H1 (cell line): ENCODE measurements at regions not wholly inside any gene's neighbourhood (a gene's known extent, or its start where the extent isn't known, plus 50 kb on each side); places are given as distances from the start of the nearest gene placed in this dataset.

Experiments
- ASH2L ChIP-seq: fragments of 200-600, 300-600 bp; sonication (generic); IDR thresholded peaks from one replicate; pipeline ENCODE4 v1.7.1; 2017; ENCODE audit warnings: low read length
- BRCA1 ChIP-seq: IDR thresholded peaks from 2 replicates; pipeline ENCODE4 v1.6.1; 2012; ENCODE audit warnings: low read depth, low read length, improper control_type of control experiment
- CTCF ChIP-seq, 3 experiments: IDR thresholded peaks; 1 replicate in 2 of 3; 2 replicates in 1 of 3; pipeline versions ENCODE4 v1.5.1 to v1.6.1; 2011; ENCODE audit warnings: low read length in 3 of 3, mild to moderate bottlenecking in 3 of 3, inconsistent platforms in 2 of 3, low read depth in 1 of 3, moderate library complexity in 1 of 3; ENCODE audit not compliant: insufficient read depth in 1 of 3; ENCODE audit errors: control extremely low read depth in 1 of 3
- EZH2 ChIP-seq: fragments of 200-600 bp; sonication (generic); IDR thresholded peaks from 2 replicates; pipeline ENCODE4 v1.7.1; 2012; ENCODE audit warnings: low read depth, mild to moderate bottlenecking, moderate library complexity, low read length, inconsistent platforms; ENCODE audit not compliant: severe bottlenecking
- JUND ChIP-seq: IDR thresholded peaks from 2 replicates; pipeline ENCODE4 v1.6.1; 2011; ENCODE audit warnings: mild to moderate bottlenecking, improper control_type of control experiment, low read length
- POLR2A ChIP-seq, 2 experiments: IDR thresholded peaks; 1 replicate in 1 of 2; 2 replicates in 1 of 2; pipeline ENCODE4 v1.6.1; 2011; ENCODE audit warnings: low read depth in 2 of 2, low read length in 2 of 2, mild to moderate bottlenecking in 2 of 2; ENCODE audit errors: control extremely low read depth in 1 of 2
- RAD21 ChIP-seq, 2 experiments: IDR thresholded peaks in 1 of 2; conservative IDR thresholded peaks in 1 of 2; 2 replicates each; pipeline ENCODE4 v1.6.1; 2011; ENCODE audit warnings: low read depth in 2 of 2, low read length in 2 of 2, improper control_type of control experiment in 1 of 2, inconsistent platforms in 1 of 2, mild to moderate bottlenecking in 1 of 2, moderate library complexity in 1 of 2
- SIN3A ChIP-seq, 2 experiments: IDR thresholded peaks in 1 of 2; conservative IDR thresholded peaks in 1 of 2; 2 replicates each; pipeline ENCODE4 v1.6.1; 2011 to 2012; ENCODE audit warnings: low read length in 2 of 2, improper control_type of control experiment in 1 of 2, low read depth in 1 of 2, mild to moderate bottlenecking in 1 of 2
- SP4 ChIP-seq: IDR thresholded peaks from 2 replicates; pipeline ENCODE4 v1.6.1; 2012; ENCODE audit warnings: low read length, inconsistent platforms

DNA sequence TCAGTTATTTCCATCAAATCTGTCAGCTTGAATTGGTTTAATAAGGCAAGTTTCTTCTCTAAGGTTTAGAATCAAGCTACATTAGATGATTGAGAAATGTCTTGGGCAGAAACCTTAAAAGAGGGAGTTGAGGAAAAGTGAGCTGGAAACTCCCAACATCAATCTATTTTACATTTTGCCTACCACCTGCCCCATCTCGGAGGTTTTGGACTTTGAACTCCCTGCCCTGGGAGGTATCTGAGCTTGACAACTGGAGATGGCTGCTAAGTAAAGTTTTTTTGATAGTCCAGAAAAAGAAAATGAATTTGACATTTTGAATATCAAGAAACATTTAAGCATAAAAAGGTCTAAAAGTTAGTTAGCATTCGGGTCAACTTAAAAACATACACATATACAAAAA is 234.2 kb downstream of the NFKBIZ start:
- no peak for TF ChIP-seq RAD21 (IDR thresholded peaks at IDR 0.05 in 1 of 2, conservative IDR thresholded peaks at IDR 0.05 in 1 of 2; ENCODE audit: low read depth in 2 of 2, low read length in 2 of 2)
- TF ChIP-seq JUND: no peak
- no peak for TF ChIP-seq ASH2L
- TF ChIP-seq POLR2A (IDR thresholded peaks at IDR 0.05; ENCODE audit: control extremely low read depth in 1 of 2, low read depth in 2 of 2, low read length in 2 of 2): no peak
- TF ChIP-seq CTCF (IDR thresholded peaks at IDR 0.05; ENCODE audit: control extremely low read depth in 1 of 3, insufficient read depth in 1 of 3, low read depth in 1 of 3, low read length in 3 of 3): no peak
- no peak for TF ChIP-seq SP4
- TF ChIP-seq BRCA1: no peak
- no peak for TF ChIP-seq EZH2
- no peak for TF ChIP-seq SIN3A (conservative IDR thresholded peaks at IDR 0.05 in 1 of 2, IDR thresholded peaks at IDR 0.05 in 1 of 2; ENCODE audit: low read depth in 1 of 2, low read length in 2 of 2)
